Testis (tissue), 2 donors: ENCODE measurements at regions not wholly inside any gene's neighbourhood (a gene's known extent, or its start where the extent isn't known, plus 50 kb on each side); places are given as distances from the start of the nearest gene placed in this dataset.

ENCODE experiments used
- DNase-seq: peaks from one replicate; pipeline ENCODE4 v3.0.0-alpha.2; 2019
- H3K27ac ChIP-seq, 2 donors: fragments of 200-600 bp; sonication (generic); one replicate each; pipeline ENCODE4 v1.5.1; 2019
- H3K27me3 ChIP-seq: fragments of 200-600 bp; sonication (generic); one replicate; pipeline ENCODE4 v1.5.1; 2019
- H3K36me3 ChIP-seq: fragments of 200-600 bp; sonication (generic); one replicate; pipeline ENCODE4 v1.5.1; 2017; ENCODE audit warnings: low read depth; ENCODE audit errors: missing control alignments
- H3K4me1 ChIP-seq: fragments of 200-600 bp; sonication (generic); one replicate; pipeline ENCODE4 v1.5.1; 2019
- H3K4me3 ChIP-seq, 2 donors: fragments of 200-600 bp; sonication (generic); one replicate each; pipeline ENCODE4 v1.5.1; 2017 to 2019
- H3K9me3 ChIP-seq: fragments of 200-600 bp; sonication (generic); one replicate; pipeline ENCODE4 v1.5.1; 2017
- POLR2A ChIP-seq: fragments of 450-650 bp; IDR thresholded peaks from one replicate; pipeline ENCODE4 v1.6.1; 2017; ENCODE audit warnings: antibody characterized with exemption, mild to moderate bottlenecking, moderate library complexity
- WGBS, 2 donors: methylation state at CpG; one replicate each; pipeline ENCODE4 v1.1.5; 2018; 5-methylcytosine and 5-hydroxymethylcytosine counted together
- intact Hi-C: fragments of 100-400 bp; cut with DNase I; formaldehyde crosslinking; loops from one replicate; pipeline ENCODE4 v1.15.1; 2023; ENCODE audit warnings: low total_unique reads
- TF ChIP-seq, protein P1 (sequence below), 3 experiments: fragments of 450-650 bp in 2 of 3; fragments of 200-600 bp in 1 of 3; sonication (generic) in 1 of 3; IDR thresholded peaks; one replicate each; pipeline ENCODE4 v1.5.1; 2016 to 2019; ENCODE audit warnings: antibody characterized with exemption in 3 of 3, mild to moderate bottlenecking in 2 of 3, moderate library complexity in 1 of 3

DNA sequence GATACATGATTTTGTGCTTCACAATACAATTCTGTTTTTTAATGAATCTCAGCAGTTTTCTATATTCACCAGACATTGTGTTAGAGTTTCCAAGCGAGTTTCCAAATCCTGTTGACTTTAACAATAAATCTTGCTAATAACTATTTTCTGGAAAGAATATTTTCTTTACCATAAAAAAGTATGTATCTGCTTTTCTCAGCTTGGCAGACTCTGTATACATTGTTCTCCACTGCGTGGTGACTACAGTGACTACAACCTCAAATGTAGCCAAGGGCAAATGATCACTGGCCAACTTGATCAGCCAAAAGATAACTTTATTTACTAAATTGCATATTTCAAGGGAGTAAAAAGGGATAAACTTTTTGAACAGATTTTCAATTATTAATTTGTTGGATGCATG, 325.9 kb upstream of the ADAMTS5 start:
- Histone ChIP-seq H3K27ac (no peak overlapping the region), H3K36me3 (no peaks in the 10 kb centered on the region), H3K4me3 (no peak overlapping the region), H3K27me3 (no peaks in the 10 kb centered on the region), H3K4me1 (no peaks in the 10 kb centered on the region), H3K9me3 (no peaks in the 10 kb centered on the region)
- intact Hi-C loops, result no loop called here
- no peak for DNase-seq
- TF ChIP-seq POLR2A, result no peak
- TF ChIP-seq, protein P1, sequence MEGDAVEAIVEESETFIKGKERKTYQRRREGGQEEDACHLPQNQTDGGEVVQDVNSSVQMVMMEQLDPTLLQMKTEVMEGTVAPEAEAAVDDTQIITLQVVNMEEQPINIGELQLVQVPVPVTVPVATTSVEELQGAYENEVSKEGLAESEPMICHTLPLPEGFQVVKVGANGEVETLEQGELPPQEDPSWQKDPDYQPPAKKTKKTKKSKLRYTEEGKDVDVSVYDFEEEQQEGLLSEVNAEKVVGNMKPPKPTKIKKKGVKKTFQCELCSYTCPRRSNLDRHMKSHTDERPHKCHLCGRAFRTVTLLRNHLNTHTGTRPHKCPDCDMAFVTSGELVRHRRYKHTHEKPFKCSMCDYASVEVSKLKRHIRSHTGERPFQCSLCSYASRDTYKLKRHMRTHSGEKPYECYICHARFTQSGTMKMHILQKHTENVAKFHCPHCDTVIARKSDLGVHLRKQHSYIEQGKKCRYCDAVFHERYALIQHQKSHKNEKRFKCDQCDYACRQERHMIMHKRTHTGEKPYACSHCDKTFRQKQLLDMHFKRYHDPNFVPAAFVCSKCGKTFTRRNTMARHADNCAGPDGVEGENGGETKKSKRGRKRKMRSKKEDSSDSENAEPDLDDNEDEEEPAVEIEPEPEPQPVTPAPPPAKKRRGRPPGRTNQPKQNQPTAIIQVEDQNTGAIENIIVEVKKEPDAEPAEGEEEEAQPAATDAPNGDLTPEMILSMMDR (IDR thresholded peaks at IDR 0.05), result no peak
- 78 to 87% methylated on average over 2 of the region's 2 CpGs for WGBS, 2 donors

DNA sequence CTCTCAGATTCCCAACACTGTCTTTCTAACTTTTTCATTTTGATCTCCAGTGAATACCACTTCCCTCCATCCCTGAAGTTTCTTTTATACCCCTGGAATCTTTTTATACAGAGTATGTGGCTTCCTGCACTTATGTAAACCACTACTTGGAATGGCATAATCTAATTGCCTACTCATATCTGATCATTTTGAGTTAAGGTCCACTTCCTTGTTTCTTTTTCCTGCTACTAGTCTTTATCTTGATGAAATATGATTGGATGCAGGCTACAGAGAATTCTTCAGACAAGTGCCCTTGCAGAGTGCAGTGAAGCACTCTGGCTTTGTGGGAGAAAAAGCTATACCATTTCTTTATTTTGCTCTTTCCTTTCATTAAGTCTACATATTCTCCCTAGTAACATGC, 325.3 kb upstream of the ADAMTS5 start:
- intact Hi-C loops, result no loop called here
- Histone ChIP-seq H3K4me3 (no peak overlapping the region), H3K4me1 (no peaks in the 10 kb centered on the region), H3K27me3 (no peaks in the 10 kb centered on the region), H3K9me3 (no peaks in the 10 kb centered on the region), H3K27ac (no peak overlapping the region), H3K36me3 (no peaks in the 10 kb centered on the region)
- TF ChIP-seq, protein P1 (IDR thresholded peaks at IDR 0.05), result no peak
- TF ChIP-seq POLR2A, result no peak
- no peak for DNase-seq

DNA sequence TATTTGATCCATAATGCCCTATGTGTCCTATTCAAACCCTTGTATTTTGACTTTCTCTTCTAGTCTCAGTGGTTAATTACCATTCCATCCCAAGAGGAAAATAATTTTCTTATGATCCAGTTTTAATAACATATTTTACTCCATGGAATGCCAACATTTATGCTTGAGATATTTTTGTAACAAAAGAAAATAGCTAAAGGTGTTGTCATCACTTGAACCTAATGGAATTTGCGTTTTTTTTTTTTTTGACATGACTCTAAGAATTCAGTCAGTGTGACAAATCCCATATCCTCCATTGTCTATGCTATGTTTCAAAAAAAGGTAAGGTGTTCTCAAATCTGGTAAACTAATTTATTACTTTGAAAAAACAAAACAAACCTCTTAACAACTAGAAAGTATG, 324.1 kb upstream of the ADAMTS5 start:
- no peaks in the 10 kb centered on the region for H3K36me3 ChIP-seq
- intact Hi-C loops, result no loop called here
- H3K4me1 ChIP-seq, result no peaks in the 10 kb centered on the region
- WGBS, 2 donors, result 93% methylated on average over 1 of the region's 1 CpG
- no peak for DNase-seq
- TF ChIP-seq, protein P1 (IDR thresholded peaks at IDR 0.05), result no peak
- TF ChIP-seq POLR2A, result no peak
- no peaks in the 10 kb centered on the region for H3K9me3 ChIP-seq
- no peak overlapping the region for H3K4me3 ChIP-seq
- no peaks in the 10 kb centered on the region for H3K27me3 ChIP-seq
- H3K27ac ChIP-seq, result no peak overlapping the region

DNA sequence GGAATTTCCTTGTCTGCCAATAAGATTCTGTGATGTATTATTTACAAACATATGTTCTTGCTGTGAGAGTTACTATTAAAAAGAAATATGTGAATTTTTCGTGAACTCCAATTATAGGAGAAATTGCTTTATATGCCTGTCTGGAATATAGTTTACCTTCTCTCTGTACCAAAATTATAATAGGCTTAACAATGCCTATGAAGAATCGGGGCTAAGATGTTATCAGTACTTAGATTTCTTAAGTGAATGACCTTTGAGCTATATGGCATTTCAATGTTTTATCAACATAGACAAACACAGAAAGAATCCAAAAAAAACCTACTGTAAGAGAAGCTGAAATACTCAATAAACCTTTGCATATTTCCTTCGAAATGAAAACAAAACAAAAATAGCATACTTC, 323.1 kb upstream of the ADAMTS5 start:
- DNase-seq, result no peak
- TF ChIP-seq, protein P1 (IDR thresholded peaks at IDR 0.05), result no peak
- no peak for TF ChIP-seq POLR2A
- H3K9me3 ChIP-seq, result no peaks in the 10 kb centered on the region
- H3K27ac ChIP-seq, result no peak overlapping the region
- no peaks in the 10 kb centered on the region for H3K27me3 ChIP-seq
- no peak overlapping the region for H3K4me3 ChIP-seq
- no peaks in the 10 kb centered on the region for H3K4me1 ChIP-seq
- H3K36me3 ChIP-seq, result no peaks in the 10 kb centered on the region
- 45 to 57% methylated on average over 3 of the region's 3 CpGs for WGBS, 2 donors
- intact Hi-C loops, result no loop called here

DNA sequence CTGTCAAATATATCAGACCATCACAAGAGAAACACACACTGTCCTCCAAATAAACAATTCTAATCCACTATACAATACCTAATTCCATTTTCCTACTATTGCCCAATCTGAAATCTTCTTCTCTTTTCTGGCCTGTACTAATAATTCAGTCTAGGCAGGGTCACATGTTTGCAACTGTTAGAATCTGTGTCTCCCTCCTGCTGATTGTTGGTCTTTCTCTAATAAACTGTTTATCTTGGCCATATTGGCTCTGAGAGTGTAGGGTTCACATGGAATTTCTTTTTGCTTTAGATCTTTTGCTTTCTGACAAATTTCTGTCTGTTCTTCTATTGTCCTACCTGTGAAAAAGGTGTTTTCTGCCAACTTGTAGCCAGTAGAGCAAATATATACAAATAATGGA, 319.9 kb upstream of the ADAMTS5 start:
- intact Hi-C loops, result no loop called here
- DNase-seq, result no peak
- no peaks in the 10 kb centered on the region for H3K9me3 ChIP-seq

More for the DNA sequence above, 319.9 kb upstream of the ADAMTS5 start:
- no peak overlapping the region for H3K4me3 ChIP-seq
- no peaks in the 10 kb centered on the region for H3K27me3 ChIP-seq
- TF ChIP-seq, protein P1 (IDR thresholded peaks at IDR 0.05), result no peak
- no peak for TF ChIP-seq POLR2A
- H3K27ac ChIP-seq, result no peak overlapping the region
- no peaks in the 10 kb centered on the region for H3K36me3 ChIP-seq
- no peaks in the 10 kb centered on the region for H3K4me1 ChIP-seq
